ENCODE measurements at regions not wholly inside any gene's neighbourhood (a gene's known extent, or its start where the extent isn't known, plus 50 kb on each side); places are given as distances from the start of the nearest gene placed in this dataset.

DNA sequence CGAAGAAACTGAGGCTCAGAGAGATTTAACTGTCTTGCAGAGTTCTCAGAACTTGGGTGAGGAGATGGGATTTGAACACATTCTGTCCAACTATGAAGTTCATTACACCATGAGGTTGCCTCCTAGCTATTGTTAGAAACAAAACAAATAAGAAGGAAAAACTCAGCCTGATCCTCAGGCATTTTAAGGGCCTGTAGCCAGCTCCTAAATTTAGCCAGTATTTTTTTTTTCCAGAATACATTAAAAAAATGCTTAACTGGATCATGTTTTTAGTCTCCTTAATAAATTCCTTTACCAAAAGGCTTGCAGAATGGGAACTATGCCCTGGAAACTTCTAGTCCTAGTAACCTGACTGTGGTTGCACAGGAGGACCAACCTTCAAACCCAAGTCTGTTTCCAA is 212.0 kb downstream of the CSNK2A3 start:
- TF ChIP-seq, protein P1, sequence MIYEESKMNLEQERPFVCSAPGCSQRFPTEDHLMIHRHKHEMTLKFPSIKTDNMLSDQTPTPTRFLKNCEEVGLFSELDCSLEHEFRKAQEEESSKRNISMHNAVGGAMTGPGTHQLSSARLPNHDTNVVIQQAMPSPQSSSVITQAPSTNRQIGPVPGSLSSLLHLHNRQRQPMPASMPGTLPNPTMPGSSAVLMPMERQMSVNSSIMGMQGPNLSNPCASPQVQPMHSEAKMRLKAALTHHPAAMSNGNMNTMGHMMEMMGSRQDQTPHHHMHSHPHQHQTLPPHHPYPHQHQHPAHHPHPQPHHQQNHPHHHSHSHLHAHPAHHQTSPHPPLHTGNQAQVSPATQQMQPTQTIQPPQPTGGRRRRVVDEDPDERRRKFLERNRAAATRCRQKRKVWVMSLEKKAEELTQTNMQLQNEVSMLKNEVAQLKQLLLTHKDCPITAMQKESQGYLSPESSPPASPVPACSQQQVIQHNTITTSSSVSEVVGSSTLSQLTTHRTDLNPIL (CRISPR knock-in tag; IDR thresholded peaks at IDR 0.05; ENCODE audit: low read depth), result no peak
- TF ChIP-seq TCF4 (CRISPR knock-in tag; IDR thresholded peaks at IDR 0.05; ENCODE audit: borderline replicate concordance), result no peak
- no peak for TF ChIP-seq ZNF70 (CRISPR knock-in tag; IDR thresholded peaks at IDR 0.05)
- no peak for TF ChIP-seq ZFP3 (CRISPR knock-in tag; IDR thresholded peaks at IDR 0.05)
- no peak for TF ChIP-seq RARB (CRISPR knock-in tag; IDR thresholded peaks at IDR 0.05)
- TF ChIP-seq BACH2 (CRISPR knock-in tag; IDR thresholded peaks at IDR 0.05; ENCODE audit: borderline replicate concordance), result no peak
- TF ChIP-seq CSDC2 (CRISPR knock-in tag; IDR thresholded peaks at IDR 0.05), result no peak

Measured in SK-N-SH treated with all-trans-retinoic acid at 6 μM for 48 hours (cell line).